ENCODE measurements at regions not wholly inside any gene's neighbourhood (a gene's known extent, or its start where the extent isn't known, plus 50 kb on each side); places are given as distances from the start of the nearest gene placed in this dataset.

DNA sequence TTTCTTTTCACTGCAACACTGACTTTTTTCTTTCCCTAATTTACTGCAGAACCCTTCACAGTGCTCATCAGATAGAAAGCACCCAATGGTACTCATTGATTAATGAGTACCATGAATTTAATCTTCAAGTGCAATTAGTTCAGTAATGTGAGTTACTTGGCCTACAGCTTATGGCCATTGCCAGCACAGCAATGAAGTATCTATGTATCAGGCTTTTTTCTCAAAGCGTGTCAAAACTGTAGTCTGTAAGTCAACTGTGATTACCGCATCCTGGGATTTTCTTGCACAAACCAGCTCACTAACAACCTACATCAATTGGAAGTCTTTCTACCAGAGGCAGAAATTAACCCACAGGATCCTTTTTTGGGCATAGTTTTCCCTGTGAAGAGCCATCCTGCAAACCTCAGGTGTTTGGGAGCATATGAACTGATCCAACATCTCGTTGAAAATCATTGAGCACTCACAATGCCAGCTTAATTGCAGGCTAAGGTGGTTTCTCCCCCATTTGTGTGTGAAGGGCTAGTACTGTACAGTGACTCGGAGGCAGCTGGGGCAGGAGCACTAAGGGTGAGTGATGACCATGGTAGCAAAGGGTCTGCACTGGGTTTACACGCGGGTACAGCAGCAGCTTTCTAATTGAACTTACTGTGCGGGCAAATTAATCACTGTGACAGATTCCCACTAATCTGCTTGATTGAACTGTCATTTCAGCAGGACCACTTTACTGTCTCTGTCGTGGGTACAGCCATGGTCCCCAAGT is 619.3 kb downstream of the SNAPC1 start:
- POLR2A ChIA-PET, result no interaction called here

GRCh38 chr14:62409169-62409568 is 636.1 kb downstream of the KCNH5 start:
- no peaks in the 10 kb centered on the region for H3K4me1 Mint-ChIP-seq
- DNase-seq (no peak), ATAC-seq (replicated peaks in 1 of 4) (no peak)
- Histone ChIP-seq H3K9me3 (no peaks in the 10 kb centered on the region), H3K27me3 (replicated peaks in 1 of 2; ENCODE audit: control insufficient read depth in 2 of 2, extremely low read depth in 1 of 2, insufficient read depth in 2 of 2, low read length in 1 of 2) (no peaks in the 10 kb centered on the region), H3K27ac (ENCODE audit: low read length) (no peak overlapping the region), H3K4me1 (ENCODE audit: control insufficient read depth in 1 of 2, extremely low read depth in 1 of 2, insufficient read depth in 2 of 2, low read length in 2 of 2) (no peaks in the 10 kb centered on the region), H3K36me3 (ENCODE audit: control insufficient read depth in 2 of 2, extremely low read depth in 1 of 2, insufficient read depth in 1 of 2, low read length in 1 of 2) (no peaks in the 10 kb centered on the region), H3K4me3 (ENCODE audit: control insufficient read depth in 1 of 2, extremely low read depth in 1 of 2, low read length in 1 of 2) (no peak overlapping the region)
- no peaks in the 10 kb centered on the region for H3K36me3 Mint-ChIP-seq
- no peak overlapping the region for H3K27ac Mint-ChIP-seq
- no peak overlapping the region for H3K4me3 Mint-ChIP-seq
- ChIA-PET CTCF (interaction anchor here in 1 of 2 donors (0.6 to 0.8 kb wide), 2 partner anchors 191 to 518 kb away, joined by 4 to 6 read pairs; no protein-coding TSS in a partner anchor), POLR2A (no interaction called here)
- no peaks in the 10 kb centered on the region for H3K27me3 Mint-ChIP-seq
- peaks cover 0 to 7% (median 0%) of the 10 kb centered on the region in 3 donors for H3K9me3 Mint-ChIP-seq
- WGBS (ENCODE audit: insufficient coverage), result no CpG with 5 or more reads among the region's 4 CpGs

More for the DNA sequence above, 619.3 kb downstream of the SNAPC1 start:
- Mint-ChIP-seq H3K27me3 (peaks cover 0 to 5% of the 10 kb centered on the region in 2 donors), H3K9me3 (peaks cover 10 to 19% (median 17%) of the 10 kb centered on the region in 3 donors), H3K4me3 (no peak overlapping the region), H3K36me3 (no peaks in the 10 kb centered on the region), H3K27ac (no peak overlapping the region), H3K4me1 (no peaks in the 10 kb centered on the region)
- no peaks in the 10 kb centered on the region for H3K9me3 ChIP-seq
- ATAC-seq (replicated peaks in 1 of 4) (no peak), DNase-seq (no peak)
- 76% methylated on average over 8 of the region's 8 CpGs for WGBS (ENCODE audit: insufficient coverage)
- H3K4me1 ChIP-seq (ENCODE audit: control insufficient read depth in 1 of 2, extremely low read depth in 1 of 2, insufficient read depth in 2 of 2, low read length in 2 of 2), result no peaks in the 10 kb centered on the region
- H3K27ac ChIP-seq (ENCODE audit: low read length), result no peak overlapping the region
- H3K4me3 ChIP-seq (ENCODE audit: control insufficient read depth in 1 of 2, extremely low read depth in 1 of 2, low read length in 1 of 2), result no peak overlapping the region
- no peaks in the 10 kb centered on the region for H3K27me3 ChIP-seq (replicated peaks in 1 of 2; ENCODE audit: control insufficient read depth in 2 of 2, extremely low read depth in 1 of 2, insufficient read depth in 2 of 2, low read length in 1 of 2)
- no peaks in the 10 kb centered on the region for H3K36me3 ChIP-seq (ENCODE audit: control insufficient read depth in 2 of 2, extremely low read depth in 1 of 2, insufficient read depth in 1 of 2, low read length in 1 of 2)
- CTCF ChIA-PET, result no interaction called here

DNA sequence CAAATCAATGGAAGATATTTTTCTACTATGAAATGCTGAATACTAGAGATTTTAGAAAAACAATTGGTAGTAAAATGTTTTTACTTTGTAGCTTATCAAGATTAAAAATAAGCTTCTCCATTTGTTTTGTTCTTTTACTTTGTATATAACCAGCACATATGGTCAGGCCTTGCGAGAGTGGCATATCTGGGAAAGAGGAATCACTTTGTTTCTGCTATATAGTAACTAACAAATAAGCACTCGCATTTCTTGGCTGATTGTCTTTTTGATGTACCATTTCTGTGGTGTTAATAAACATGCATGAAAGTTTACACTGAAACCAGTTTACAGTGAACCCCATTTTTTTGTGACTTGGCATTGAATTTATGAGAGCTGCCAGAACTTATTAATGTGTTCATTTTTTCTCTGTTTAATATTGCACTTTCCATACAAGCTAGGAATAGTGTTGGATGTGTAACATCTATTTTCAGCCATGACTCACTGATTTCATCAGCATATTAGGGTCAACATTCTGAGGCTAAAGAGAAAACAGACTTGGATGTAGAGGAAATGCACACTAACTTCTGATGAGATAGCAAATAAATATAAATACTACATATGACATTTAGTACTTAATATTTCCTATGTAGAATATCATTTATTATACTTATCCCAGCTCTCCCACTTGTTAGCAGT is 635.5 kb downstream of the KCNH5 start:
- H3K27ac Mint-ChIP-seq, result no peak overlapping the region

GRCh38 chr14:62420847-62421246 is 624.4 kb downstream of the KCNH5 start:
- ChIA-PET CTCF (no interaction called here), POLR2A (no interaction called here)
- Mint-ChIP-seq H3K27ac (no peak overlapping the region), H3K9me3 (peaks cover 3 to 8% (median 4%) of the 10 kb centered on the region in 3 donors), H3K36me3 (no peaks in the 10 kb centered on the region), H3K4me1 (no peaks in the 10 kb centered on the region), H3K4me3 (no peak overlapping the region), H3K27me3 (no peaks in the 10 kb centered on the region)
- no peak overlapping the region for H3K27ac ChIP-seq (ENCODE audit: low read length)
- no peak overlapping the region for H3K4me3 ChIP-seq (ENCODE audit: control insufficient read depth in 1 of 2, extremely low read depth in 1 of 2, low read length in 1 of 2)
- no peaks in the 10 kb centered on the region for H3K36me3 ChIP-seq (ENCODE audit: control insufficient read depth in 2 of 2, extremely low read depth in 1 of 2, insufficient read depth in 1 of 2, low read length in 1 of 2)
- WGBS (ENCODE audit: insufficient coverage), result no CpG with 5 or more reads among the region's 1 CpG
- no peak for DNase-seq
- H3K27me3 ChIP-seq (replicated peaks in 1 of 2; ENCODE audit: control insufficient read depth in 2 of 2, extremely low read depth in 1 of 2, insufficient read depth in 2 of 2, low read length in 1 of 2), result no peaks in the 10 kb centered on the region
- H3K9me3 ChIP-seq, result no peaks in the 10 kb centered on the region
- H3K4me1 ChIP-seq (ENCODE audit: control insufficient read depth in 1 of 2, extremely low read depth in 1 of 2, insufficient read depth in 2 of 2, low read length in 2 of 2), result no peaks in the 10 kb centered on the region
- ATAC-seq (replicated peaks in 1 of 4), result no peak

More for the DNA sequence above, 635.5 kb downstream of the KCNH5 start:
- Histone ChIP-seq H3K36me3 (ENCODE audit: control insufficient read depth in 2 of 2, extremely low read depth in 1 of 2, insufficient read depth in 1 of 2, low read length in 1 of 2) (no peaks in the 10 kb centered on the region), H3K4me3 (ENCODE audit: control insufficient read depth in 1 of 2, extremely low read depth in 1 of 2, low read length in 1 of 2) (no peak overlapping the region), H3K27me3 (replicated peaks in 1 of 2; ENCODE audit: control insufficient read depth in 2 of 2, extremely low read depth in 1 of 2, insufficient read depth in 2 of 2, low read length in 1 of 2) (no peaks in the 10 kb centered on the region), H3K9me3 (no peaks in the 10 kb centered on the region), H3K4me1 (ENCODE audit: control insufficient read depth in 1 of 2, extremely low read depth in 1 of 2, insufficient read depth in 2 of 2, low read length in 2 of 2) (no peaks in the 10 kb centered on the region), H3K27ac (ENCODE audit: low read length) (no peak overlapping the region)
- peaks cover 0 to 5% (median 0%) of the 10 kb centered on the region in 3 donors for H3K9me3 Mint-ChIP-seq
- POLR2A ChIA-PET, result no interaction called here
- no peak for ATAC-seq (replicated peaks in 1 of 4)
- WGBS (ENCODE audit: insufficient coverage), result no CpG with 5 or more reads among the region's 2 CpGs
- H3K4me3 Mint-ChIP-seq, result no peak overlapping the region
- DNase-seq, result no peak
- no peaks in the 10 kb centered on the region for H3K27me3 Mint-ChIP-seq
- H3K36me3 Mint-ChIP-seq, result no peaks in the 10 kb centered on the region
- H3K4me1 Mint-ChIP-seq, result no peaks in the 10 kb centered on the region
- CTCF ChIA-PET, result interaction anchor here (0.6 to 0.8 kb wide), 2 partner anchors 70 to 192 kb away, joined by 3 to 4 read pairs; no protein-coding TSS in a partner anchor

DNA sequence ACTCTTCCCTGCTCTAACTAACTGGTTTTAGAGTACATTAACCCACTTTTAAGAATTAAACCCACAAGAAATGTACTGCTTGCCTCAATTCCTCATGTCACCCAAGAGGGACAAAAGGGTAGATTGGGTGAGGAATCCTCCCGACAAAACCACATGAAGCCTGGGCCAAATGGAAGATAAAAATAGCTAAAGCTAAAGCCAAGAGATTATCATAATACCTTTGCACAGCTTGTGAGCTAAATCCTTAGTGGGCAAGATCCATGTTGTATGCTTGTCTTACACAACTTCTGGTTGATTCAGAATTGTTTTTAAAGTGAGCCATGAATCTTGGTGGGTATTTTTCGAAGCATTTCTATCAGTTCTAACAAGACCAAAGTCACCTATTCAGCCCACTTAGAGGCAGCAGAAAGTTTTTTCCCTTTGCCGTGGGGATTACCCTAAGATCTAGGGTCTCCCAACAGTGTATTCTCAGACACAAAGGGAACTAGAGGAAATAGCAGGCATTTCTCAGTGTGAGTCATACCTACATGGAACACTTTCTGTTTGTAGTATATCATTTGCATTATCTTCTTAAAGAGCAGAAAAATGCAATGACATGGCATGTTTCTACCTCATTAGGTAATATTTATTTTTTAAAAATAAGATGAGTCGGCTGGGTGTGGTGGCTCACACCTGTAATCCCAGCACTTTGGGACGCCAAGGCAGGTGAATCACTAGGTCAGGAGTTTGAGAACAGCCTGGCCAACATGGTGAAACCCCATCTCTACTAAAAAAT is 616.6 kb downstream of the KCNH5 start:
- H3K9me3 Mint-ChIP-seq, result peaks cover 22 to 38% (median 30%) of the 10 kb centered on the region in 3 donors
- no peaks in the 10 kb centered on the region for H3K4me1 ChIP-seq (ENCODE audit: control insufficient read depth in 1 of 2, extremely low read depth in 1 of 2, insufficient read depth in 2 of 2, low read length in 2 of 2)
- no peaks in the 10 kb centered on the region for H3K36me3 ChIP-seq (ENCODE audit: control insufficient read depth in 2 of 2, extremely low read depth in 1 of 2, insufficient read depth in 1 of 2, low read length in 1 of 2)
- H3K4me1 Mint-ChIP-seq, result no peaks in the 10 kb centered on the region
- ATAC-seq (replicated peaks in 1 of 4), result no peak
- H3K4me3 ChIP-seq (ENCODE audit: control insufficient read depth in 1 of 2, extremely low read depth in 1 of 2, low read length in 1 of 2), result no peak overlapping the region
- H3K36me3 Mint-ChIP-seq, result no peaks in the 10 kb centered on the region
- no peak overlapping the region for H3K27ac ChIP-seq (ENCODE audit: low read length)
- no CpG with 5 or more reads among the region's 5 CpGs for WGBS (ENCODE audit: insufficient coverage)
- H3K4me3 Mint-ChIP-seq, result no peak overlapping the region
- no peaks in the 10 kb centered on the region for H3K27me3 ChIP-seq (replicated peaks in 1 of 2; ENCODE audit: control insufficient read depth in 2 of 2, extremely low read depth in 1 of 2, insufficient read depth in 2 of 2, low read length in 1 of 2)
- no peak for DNase-seq
- CTCF ChIA-PET, result no interaction called here
- no peaks in the 10 kb centered on the region for H3K9me3 ChIP-seq
- no peaks in the 10 kb centered on the region for H3K27me3 Mint-ChIP-seq
- POLR2A ChIA-PET, result no interaction called here
- no peak overlapping the region for H3K27ac Mint-ChIP-seq

- no peaks in the 10 kb centered on the region for H3K9me3 ChIP-seq
- POLR2A ChIA-PET, result no interaction called here
- H3K4me3 Mint-ChIP-seq, result no peak overlapping the region
- H3K4me1 ChIP-seq (ENCODE audit: control insufficient read depth in 1 of 2, extremely low read depth in 1 of 2, insufficient read depth in 2 of 2, low read length in 2 of 2), result no peaks in the 10 kb centered on the region
- peaks cover 23 to 40% (median 30%) of the 10 kb centered on the region in 3 donors for H3K9me3 Mint-ChIP-seq
- no peaks in the 10 kb centered on the region for H3K27me3 ChIP-seq (replicated peaks in 1 of 2; ENCODE audit: control insufficient read depth in 2 of 2, extremely low read depth in 1 of 2, insufficient read depth in 2 of 2, low read length in 1 of 2)
- no peaks in the 10 kb centered on the region for H3K36me3 Mint-ChIP-seq
- no peak for ATAC-seq (replicated peaks in 1 of 4)
- no peak overlapping the region for H3K4me3 ChIP-seq (ENCODE audit: control insufficient read depth in 1 of 2, extremely low read depth in 1 of 2, low read length in 1 of 2)
- no peak for DNase-seq
- no peaks in the 10 kb centered on the region for H3K36me3 ChIP-seq (ENCODE audit: control insufficient read depth in 2 of 2, extremely low read depth in 1 of 2, insufficient read depth in 1 of 2, low read length in 1 of 2)
- no CpG with 5 or more reads among the region's 1 CpG for WGBS (ENCODE audit: insufficient coverage)
- H3K27ac ChIP-seq (ENCODE audit: low read length), result no peak overlapping the region
- CTCF ChIA-PET, result no interaction called here
- H3K27me3 Mint-ChIP-seq, result no peaks in the 10 kb centered on the region
- no peak overlapping the region for H3K27ac Mint-ChIP-seq
- H3K4me1 Mint-ChIP-seq, result no peaks in the 10 kb centered on the region
Observed at GRCh38 chr14:62429683-62430082, 615.6 kb downstream of the KCNH5 start.
